MM.1S (cell line): ENCODE measurements at regions not wholly inside any gene's neighbourhood (a gene's known extent, or its start where the extent isn't known, plus 50 kb on each side); places are given as distances from the start of the nearest gene placed in this dataset.

Experiments used
- EZH2 ChIP-seq: fragments of 300-600 bp; sonication (generic); optimal IDR thresholded peaks from 2 replicates; pipeline ENCODE3; 2017; ENCODE audit warnings: low read depth, mild to moderate bottlenecking, antibody characterized with exemption, low read length, mixed read lengths
- EZH2phosphoT487 ChIP-seq: fragments of 300-600 bp; sonication (generic); IDR thresholded peaks from 2 replicates; pipeline ENCODE4 v1.6.1; 2018; ENCODE audit warnings: antibody characterized with exemption, low read length
- TF ChIP-seq, protein P1 (sequence below): fragments of 300-600 bp; sonication (generic); IDR thresholded peaks from 2 replicates; pipeline ENCODE4 v1.5.1; 2016; ENCODE audit warnings: antibody characterized with exemption, low read length, mixed read lengths

GRCh38 chr13:97890573-97890972 lies 62.9 kb upstream of the IPO5 start:
- TF ChIP-seq EZH2phosphoT487 (no peak), EZH2 (no peak)
- TF ChIP-seq, protein P1, sequence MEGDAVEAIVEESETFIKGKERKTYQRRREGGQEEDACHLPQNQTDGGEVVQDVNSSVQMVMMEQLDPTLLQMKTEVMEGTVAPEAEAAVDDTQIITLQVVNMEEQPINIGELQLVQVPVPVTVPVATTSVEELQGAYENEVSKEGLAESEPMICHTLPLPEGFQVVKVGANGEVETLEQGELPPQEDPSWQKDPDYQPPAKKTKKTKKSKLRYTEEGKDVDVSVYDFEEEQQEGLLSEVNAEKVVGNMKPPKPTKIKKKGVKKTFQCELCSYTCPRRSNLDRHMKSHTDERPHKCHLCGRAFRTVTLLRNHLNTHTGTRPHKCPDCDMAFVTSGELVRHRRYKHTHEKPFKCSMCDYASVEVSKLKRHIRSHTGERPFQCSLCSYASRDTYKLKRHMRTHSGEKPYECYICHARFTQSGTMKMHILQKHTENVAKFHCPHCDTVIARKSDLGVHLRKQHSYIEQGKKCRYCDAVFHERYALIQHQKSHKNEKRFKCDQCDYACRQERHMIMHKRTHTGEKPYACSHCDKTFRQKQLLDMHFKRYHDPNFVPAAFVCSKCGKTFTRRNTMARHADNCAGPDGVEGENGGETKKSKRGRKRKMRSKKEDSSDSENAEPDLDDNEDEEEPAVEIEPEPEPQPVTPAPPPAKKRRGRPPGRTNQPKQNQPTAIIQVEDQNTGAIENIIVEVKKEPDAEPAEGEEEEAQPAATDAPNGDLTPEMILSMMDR, result no peak
